ENCODE measurements at regions not wholly inside any gene's neighbourhood (a gene's known extent, or its start where the extent isn't known, plus 50 kb on each side); places are given as distances from the start of the nearest gene placed in this dataset.

DNA sequence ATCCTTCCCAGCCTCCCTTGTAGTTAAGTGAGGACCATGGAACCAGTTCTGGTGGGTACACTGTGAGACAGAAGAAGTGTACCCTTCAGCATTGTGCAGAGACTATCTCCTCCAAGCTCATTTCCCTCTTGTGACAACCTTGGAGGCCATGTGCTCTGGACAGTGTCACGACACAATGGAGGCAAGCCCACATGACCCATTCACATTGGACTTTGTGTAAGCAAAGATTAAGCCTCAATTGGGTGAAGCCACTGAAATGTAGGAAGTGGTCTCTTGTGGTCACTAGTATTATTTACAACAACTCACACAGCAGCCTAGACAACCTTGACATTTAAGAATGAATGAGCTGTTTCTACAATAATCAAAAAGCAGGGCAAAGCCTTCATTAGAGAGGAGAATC, 124.2 kb downstream of the INHBA start:
- TF ChIP-seq, protein P1, sequence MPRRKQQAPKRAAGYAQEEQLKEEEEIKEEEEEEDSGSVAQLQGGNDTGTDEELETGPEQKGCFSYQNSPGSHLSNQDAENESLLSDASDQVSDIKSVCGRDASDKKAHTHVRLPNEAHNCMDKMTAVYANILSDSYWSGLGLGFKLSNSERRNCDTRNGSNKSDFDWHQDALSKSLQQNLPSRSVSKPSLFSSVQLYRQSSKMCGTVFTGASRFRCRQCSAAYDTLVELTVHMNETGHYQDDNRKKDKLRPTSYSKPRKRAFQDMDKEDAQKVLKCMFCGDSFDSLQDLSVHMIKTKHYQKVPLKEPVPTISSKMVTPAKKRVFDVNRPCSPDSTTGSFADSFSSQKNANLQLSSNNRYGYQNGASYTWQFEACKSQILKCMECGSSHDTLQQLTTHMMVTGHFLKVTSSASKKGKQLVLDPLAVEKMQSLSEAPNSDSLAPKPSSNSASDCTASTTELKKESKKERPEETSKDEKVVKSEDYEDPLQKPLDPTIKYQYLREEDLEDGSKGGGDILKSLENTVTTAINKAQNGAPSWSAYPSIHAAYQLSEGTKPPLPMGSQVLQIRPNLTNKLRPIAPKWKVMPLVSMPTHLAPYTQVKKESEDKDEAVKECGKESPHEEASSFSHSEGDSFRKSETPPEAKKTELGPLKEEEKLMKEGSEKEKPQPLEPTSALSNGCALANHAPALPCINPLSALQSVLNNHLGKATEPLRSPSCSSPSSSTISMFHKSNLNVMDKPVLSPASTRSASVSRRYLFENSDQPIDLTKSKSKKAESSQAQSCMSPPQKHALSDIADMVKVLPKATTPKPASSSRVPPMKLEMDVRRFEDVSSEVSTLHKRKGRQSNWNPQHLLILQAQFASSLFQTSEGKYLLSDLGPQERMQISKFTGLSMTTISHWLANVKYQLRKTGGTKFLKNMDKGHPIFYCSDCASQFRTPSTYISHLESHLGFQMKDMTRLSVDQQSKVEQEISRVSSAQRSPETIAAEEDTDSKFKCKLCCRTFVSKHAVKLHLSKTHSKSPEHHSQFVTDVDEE (CRISPR knock-in tag; IDR thresholded peaks at IDR 0.05) = no peak
- TF ChIP-seq ZFP3 (CRISPR knock-in tag; IDR thresholded peaks at IDR 0.05) (no peak), SNAI2 (CRISPR knock-in tag; IDR thresholded peaks at IDR 0.05) (no peak), ZC3H10 (CRISPR knock-in tag; IDR thresholded peaks at IDR 0.05) (no peak), TCF4 (CRISPR knock-in tag; IDR thresholded peaks at IDR 0.05; ENCODE audit: borderline replicate concordance) (no peak), ARNTL (CRISPR knock-in tag; IDR thresholded peaks at IDR 0.05; ENCODE audit: borderline replicate concordance, low read depth) (no peak), CSDC2 (CRISPR knock-in tag; IDR thresholded peaks at IDR 0.05) (no peak), ISL1 (CRISPR knock-in tag; IDR thresholded peaks at IDR 0.05) (no peak), PPARA (CRISPR knock-in tag; IDR thresholded peaks at IDR 0.05; ENCODE audit: borderline replicate concordance) (no peak), TOX (CRISPR knock-in tag; IDR thresholded peaks at IDR 0.05; ENCODE audit: borderline replicate concordance) (no peak), ESRRG (CRISPR knock-in tag; IDR thresholded peaks at IDR 0.05) (no peak), GLIS3 (CRISPR knock-in tag; IDR thresholded peaks at IDR 0.05) (no peak), ZNF70 (CRISPR knock-in tag; IDR thresholded peaks at IDR 0.05) (no peak)
- TF ChIP-seq, protein P2, sequence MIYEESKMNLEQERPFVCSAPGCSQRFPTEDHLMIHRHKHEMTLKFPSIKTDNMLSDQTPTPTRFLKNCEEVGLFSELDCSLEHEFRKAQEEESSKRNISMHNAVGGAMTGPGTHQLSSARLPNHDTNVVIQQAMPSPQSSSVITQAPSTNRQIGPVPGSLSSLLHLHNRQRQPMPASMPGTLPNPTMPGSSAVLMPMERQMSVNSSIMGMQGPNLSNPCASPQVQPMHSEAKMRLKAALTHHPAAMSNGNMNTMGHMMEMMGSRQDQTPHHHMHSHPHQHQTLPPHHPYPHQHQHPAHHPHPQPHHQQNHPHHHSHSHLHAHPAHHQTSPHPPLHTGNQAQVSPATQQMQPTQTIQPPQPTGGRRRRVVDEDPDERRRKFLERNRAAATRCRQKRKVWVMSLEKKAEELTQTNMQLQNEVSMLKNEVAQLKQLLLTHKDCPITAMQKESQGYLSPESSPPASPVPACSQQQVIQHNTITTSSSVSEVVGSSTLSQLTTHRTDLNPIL (CRISPR knock-in tag; IDR thresholded peaks at IDR 0.05; ENCODE audit: low read depth) = no peak
- TF ChIP-seq, protein P3, sequence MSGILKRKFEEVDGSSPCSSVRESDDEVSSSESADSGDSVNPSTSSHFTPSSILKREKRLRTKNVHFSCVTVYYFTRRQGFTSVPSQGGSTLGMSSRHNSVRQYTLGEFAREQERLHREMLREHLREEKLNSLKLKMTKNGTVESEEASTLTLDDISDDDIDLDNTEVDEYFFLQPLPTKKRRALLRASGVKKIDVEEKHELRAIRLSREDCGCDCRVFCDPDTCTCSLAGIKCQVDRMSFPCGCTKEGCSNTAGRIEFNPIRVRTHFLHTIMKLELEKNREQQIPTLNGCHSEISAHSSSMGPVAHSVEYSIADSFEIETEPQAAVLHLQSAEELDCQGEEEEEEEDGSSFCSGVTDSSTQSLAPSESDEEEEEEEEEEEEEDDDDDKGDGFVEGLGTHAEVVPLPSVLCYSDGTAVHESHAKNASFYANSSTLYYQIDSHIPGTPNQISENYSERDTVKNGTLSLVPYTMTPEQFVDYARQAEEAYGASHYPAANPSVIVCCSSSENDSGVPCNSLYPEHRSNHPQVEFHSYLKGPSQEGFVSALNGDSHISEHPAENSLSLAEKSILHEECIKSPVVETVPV (CRISPR knock-in tag; IDR thresholded peaks at IDR 0.05) = no peak
- no peak for ATAC-seq

DNA sequence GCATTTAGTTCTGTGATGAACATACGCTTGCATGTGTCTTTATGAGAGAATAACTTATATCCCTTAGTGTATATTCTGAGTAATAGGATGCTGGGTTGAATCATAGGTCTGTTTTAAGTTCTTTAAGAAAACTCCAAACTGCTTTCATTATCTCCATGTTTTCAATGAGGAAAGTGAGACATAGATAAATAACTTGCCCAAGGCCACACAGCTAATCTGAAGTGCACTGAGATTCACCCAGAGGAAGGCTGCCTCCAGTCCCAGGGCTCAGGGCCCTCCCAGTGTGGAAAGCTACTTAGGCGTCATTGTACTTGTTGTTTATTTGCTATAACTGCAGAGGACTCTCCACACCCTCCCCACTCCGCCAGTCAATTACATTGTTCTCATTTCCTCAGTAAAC, 126.7 kb downstream of the INHBA start:
- ATAC-seq = no peak

DNA sequence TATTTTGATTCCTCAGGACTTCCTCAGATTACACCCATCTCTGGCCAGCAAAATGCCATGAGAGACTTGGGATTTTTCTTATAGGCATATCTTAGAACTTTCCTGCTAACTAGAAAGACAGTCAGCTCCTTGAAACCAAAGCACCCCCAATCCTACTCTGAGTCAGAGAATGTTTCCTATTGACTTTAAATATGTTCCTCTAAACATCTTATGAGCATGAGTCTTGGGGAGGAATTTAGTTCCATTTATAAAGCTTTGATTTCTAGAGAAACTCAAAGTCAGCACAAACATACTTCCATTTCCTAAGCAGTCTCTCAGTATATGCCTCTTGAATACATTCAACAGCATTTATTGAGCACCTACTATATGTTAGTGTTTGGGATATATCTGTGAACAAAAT, 128.5 kb downstream of the INHBA start:
- TF ChIP-seq CSDC2 (CRISPR knock-in tag; IDR thresholded peaks at IDR 0.05) (no peak), SNAI2 (CRISPR knock-in tag; IDR thresholded peaks at IDR 0.05) (no peak), TOX (CRISPR knock-in tag; IDR thresholded peaks at IDR 0.05; ENCODE audit: borderline replicate concordance) (no peak), ZNF8 (CRISPR knock-in tag; IDR thresholded peaks at IDR 0.05) (no peak), RARB (CRISPR knock-in tag; IDR thresholded peaks at IDR 0.05) (no peak), PPARA (CRISPR knock-in tag; IDR thresholded peaks at IDR 0.05; ENCODE audit: borderline replicate concordance) (no peak), GLIS3 (CRISPR knock-in tag; IDR thresholded peaks at IDR 0.05) (no peak), ZNF565 (CRISPR knock-in tag; conservative IDR thresholded peaks at IDR 0.05; ENCODE audit: low read depth) (no peak)
- TF ChIP-seq, protein P1 (CRISPR knock-in tag; IDR thresholded peaks at IDR 0.05) = no peak
- TF ChIP-seq, protein P3 (CRISPR knock-in tag; IDR thresholded peaks at IDR 0.05) = no peak
- no peak for ATAC-seq

More for the DNA sequence above, 126.7 kb downstream of the INHBA start:
- TF ChIP-seq SNAI2 (CRISPR knock-in tag; IDR thresholded peaks at IDR 0.05) (no peak), ISL1 (CRISPR knock-in tag; IDR thresholded peaks at IDR 0.05) (no peak), RARB (CRISPR knock-in tag; IDR thresholded peaks at IDR 0.05) (no peak), OSR1 (CRISPR knock-in tag; IDR thresholded peaks at IDR 0.05) (no peak), BACH2 (CRISPR knock-in tag; IDR thresholded peaks at IDR 0.05; ENCODE audit: borderline replicate concordance) (no peak)
- TF ChIP-seq, protein P4, sequence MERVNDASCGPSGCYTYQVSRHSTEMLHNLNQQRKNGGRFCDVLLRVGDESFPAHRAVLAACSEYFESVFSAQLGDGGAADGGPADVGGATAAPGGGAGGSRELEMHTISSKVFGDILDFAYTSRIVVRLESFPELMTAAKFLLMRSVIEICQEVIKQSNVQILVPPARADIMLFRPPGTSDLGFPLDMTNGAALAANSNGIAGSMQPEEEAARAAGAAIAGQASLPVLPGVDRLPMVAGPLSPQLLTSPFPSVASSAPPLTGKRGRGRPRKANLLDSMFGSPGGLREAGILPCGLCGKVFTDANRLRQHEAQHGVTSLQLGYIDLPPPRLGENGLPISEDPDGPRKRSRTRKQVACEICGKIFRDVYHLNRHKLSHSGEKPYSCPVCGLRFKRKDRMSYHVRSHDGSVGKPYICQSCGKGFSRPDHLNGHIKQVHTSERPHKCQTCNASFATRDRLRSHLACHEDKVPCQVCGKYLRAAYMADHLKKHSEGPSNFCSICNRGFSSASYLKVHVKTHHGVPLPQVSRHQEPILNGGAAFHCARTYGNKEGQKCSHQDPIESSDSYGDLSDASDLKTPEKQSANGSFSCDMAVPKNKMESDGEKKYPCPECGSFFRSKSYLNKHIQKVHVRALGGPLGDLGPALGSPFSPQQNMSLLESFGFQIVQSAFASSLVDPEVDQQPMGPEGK (CRISPR knock-in tag; IDR thresholded peaks at IDR 0.05; ENCODE audit: borderline replicate concordance) = no peak

All from SK-N-SH treated with all-trans-retinoic acid at 6 μM for 48 hours (cell line).